H1 (cell line): ENCODE measurements at regions not wholly inside any gene's neighbourhood (a gene's known extent, or its start where the extent isn't known, plus 50 kb on each side); places are given as distances from the start of the nearest gene placed in this dataset.
"Not testable (repeated sequence)": the region's sequence is repeated elsewhere in the genome, so short reads cannot be mapped to it uniquely, and the experiment has no call there.

Source experiments
- CTCF ChIA-PET: fragments of 300-600 bp; sonication (Branson Sonifier 250); formaldehyde crosslinking; loops from one replicate; lab custom pipeline; 2021; ENCODE audit not compliant: partially characterized antibody; lab: Charles Lee
- POLR2A ChIA-PET: fragments of 300-600 bp; sonication (Branson Sonifier 250); formaldehyde crosslinking; loops from one replicate; lab custom pipeline; 2021; ENCODE audit warnings: inconsistent platforms; ENCODE audit not compliant: partially characterized antibody; lab: Charles Lee
- DNase-seq, 2 experiments: peaks; one replicate each; pipeline versions ENCODE4 v3.0.0 to v3.0.0-alpha.2; 2010 to 2022; ENCODE audit warnings: low spot score in 2 of 2, low read depth in 1 of 2, mixed read lengths in 1 of 2
- FAIRE-seq: peaks from 2 replicates; lab custom pipeline; 2011; peaks lifted over from hg19 to GRCh38; lab: Jason Lieb, UNC
- H2AFZ ChIP-seq: 2 replicates; pipeline ENCODE4 v1.8.1; 2012; ENCODE audit warnings: low read length, inconsistent platforms
- H2AK5ac ChIP-seq: 2 replicates; pipeline ENCODE4 v1.6.1; 2013; ENCODE audit warnings: low read depth, low read length
- H2BK120ac ChIP-seq: replicated peaks from 2 replicates; pipeline ENCODE3; 2013; ENCODE audit warnings: low read depth, low read length, inconsistent platforms
- H2BK12ac ChIP-seq: 2 replicates; pipeline ENCODE4 v1.6.1; 2013; ENCODE audit warnings: low read depth, low read length
- H2BK15ac ChIP-seq: 2 replicates; pipeline ENCODE4 v1.6.1; 2013; ENCODE audit warnings: low read length
- H2BK20ac ChIP-seq: 2 replicates; pipeline ENCODE4 v1.6.1; 2013; ENCODE audit warnings: low read length
- H2BK5ac ChIP-seq: 2 replicates; pipeline ENCODE4 v1.6.1; 2013; ENCODE audit warnings: low read depth, low read length
- H3K14ac ChIP-seq: 2 replicates; pipeline ENCODE4 v1.6.1; 2013; ENCODE audit warnings: inconsistent platforms; ENCODE audit not compliant: insufficient read length
- H3K18ac ChIP-seq: 2 replicates; pipeline ENCODE4 v1.6.1; 2013; ENCODE audit warnings: low read length; ENCODE audit errors: extremely low read depth
- H3K23ac ChIP-seq: 2 replicates; pipeline ENCODE4 v1.6.1; 2013; ENCODE audit warnings: inconsistent platforms; ENCODE audit not compliant: insufficient read length
- H3K23me2 ChIP-seq: 2 replicates; pipeline ENCODE4 v1.6.1; 2013; ENCODE audit warnings: low read depth, low read length
- H3K27ac ChIP-seq: 2 replicates; pipeline ENCODE4 v1.6.1; 2011; ENCODE audit warnings: low read depth, low read length, inconsistent platforms
- H3K27me3 ChIP-seq, 4 experiments: replicated peaks in 1 of 4; 1 replicate in 1 of 4; 2 replicates in 3 of 4; pipeline versions ENCODE4 v1.6.1 to v1.8.1; 2011 to 2013; ENCODE audit warnings: low read length in 3 of 4, mild to moderate bottlenecking in 3 of 4, inconsistent platforms in 2 of 4, mixed read lengths in 2 of 4, moderate library complexity in 1 of 4; ENCODE audit not compliant: control insufficient read depth in 3 of 4, insufficient read depth in 3 of 4; ENCODE audit errors: extremely low read depth in 1 of 4
- H3K36me3 ChIP-seq, 4 experiments: 2 replicates each; pipeline versions ENCODE4 v1.6.1 to v1.8.1; 2011 to 2013; ENCODE audit warnings: mild to moderate bottlenecking in 4 of 4, low read length in 3 of 4, moderate library complexity in 2 of 4, control low read depth in 1 of 4, inconsistent platforms in 1 of 4; ENCODE audit not compliant: insufficient read depth in 4 of 4, control insufficient read depth in 2 of 4
- H3K4ac ChIP-seq: replicated peaks from 2 replicates; pipeline ENCODE3; 2013; ENCODE audit warnings: low read length, low read depth, mixed read lengths, inconsistent platforms; ENCODE audit not compliant: insufficient read length
- H3K4me1 ChIP-seq, 4 experiments: replicated peaks in 1 of 4; 1 replicate in 1 of 4; 2 replicates in 3 of 4; pipeline versions ENCODE4 v1.6.1 to v1.8.1; 2011 to 2013; ENCODE audit warnings: low read length in 3 of 4, inconsistent platforms in 2 of 4, mixed read lengths in 1 of 4; ENCODE audit not compliant: insufficient read depth in 4 of 4, control insufficient read depth in 3 of 4
- H3K4me2 ChIP-seq, 2 experiments: 2 replicates each; pipeline versions ENCODE4 v1.6.1 to v1.8.1; 2011 to 2013; ENCODE audit warnings: low read depth in 2 of 2, low read length in 2 of 2, control low read depth in 1 of 2, inconsistent platforms in 1 of 2, mild to moderate bottlenecking in 1 of 2; ENCODE audit not compliant: insufficient read depth in 1 of 2
- H3K4me3 ChIP-seq, 4 experiments: fragments of 200-600, 300-600 bp in 1 of 4; sonication (generic), shearing (Covaris generic), sonication (Bioruptor Twin) in 1 of 4; 2 replicates each; pipeline versions ENCODE4 v1.5.1 to v1.8.1; 2011 to 2016; ENCODE audit warnings: low read length in 4 of 4, low read depth in 3 of 4, control low read depth in 2 of 4, inconsistent platforms in 2 of 4, mild to moderate bottlenecking in 2 of 4, mixed read lengths in 1 of 4, moderate library complexity in 1 of 4; ENCODE audit not compliant: insufficient read depth in 2 of 4; ENCODE audit errors: extremely low read depth in 1 of 4
- H3K56ac ChIP-seq: replicated peaks from 2 replicates; pipeline ENCODE3; 2013; ENCODE audit warnings: low read depth, mild to moderate bottlenecking, mixed read lengths, low read length, inconsistent platforms; ENCODE audit not compliant: insufficient read length
- H3K79me1 ChIP-seq: 2 replicates; pipeline ENCODE4 v1.6.1; 2013; ENCODE audit warnings: low read depth, low read length, control low read depth
- H3K79me2 ChIP-seq, 2 experiments: 2 replicates each; pipeline versions ENCODE4 v1.6.1 to v1.8.1; 2012 to 2013; ENCODE audit warnings: low read length in 2 of 2, mild to moderate bottlenecking in 2 of 2, inconsistent platforms in 1 of 2; ENCODE audit not compliant: insufficient read depth in 2 of 2, control insufficient read depth in 1 of 2
- H3K9ac ChIP-seq, 4 experiments: replicated peaks in 1 of 4; 1 replicate in 1 of 4; 2 replicates in 3 of 4; pipeline versions ENCODE4 v1.6.1 to v1.8.1; 2011 to 2013; ENCODE audit warnings: low read depth in 3 of 4, low read length in 3 of 4, control low read depth in 2 of 4, mild to moderate bottlenecking in 2 of 4, moderate library complexity in 2 of 4, inconsistent platforms in 1 of 4; ENCODE audit errors: extremely low read depth in 1 of 4
- H3K9me3 ChIP-seq, 2 experiments: 2 replicates each; pipeline versions ENCODE4 v1.6.1 to v1.8.1; 2012 to 2013; ENCODE audit warnings: mild to moderate bottlenecking in 2 of 2, moderate library complexity in 2 of 2, control low read depth in 1 of 2, inconsistent platforms in 1 of 2, low read depth in 1 of 2, low read length in 1 of 2, mixed read lengths in 1 of 2; ENCODE audit not compliant: insufficient read depth in 2 of 2
- H4K20me1 ChIP-seq, 2 experiments: replicated peaks in 1 of 2; 2 replicates each; pipeline versions ENCODE3 to v1.8.1; 2011 to 2013; ENCODE audit warnings: inconsistent platforms in 2 of 2, low read length in 2 of 2, mild to moderate bottlenecking in 1 of 2; ENCODE audit not compliant: insufficient read depth in 2 of 2, control insufficient read depth in 1 of 2
- H4K5ac ChIP-seq: 2 replicates; pipeline ENCODE4 v1.6.1; 2013; ENCODE audit warnings: low read length, low read depth, mixed read lengths, inconsistent platforms; ENCODE audit not compliant: insufficient read length
- H4K8ac ChIP-seq: 2 replicates; pipeline ENCODE4 v1.8.0; 2013; ENCODE audit warnings: mild to moderate bottlenecking, moderate library complexity, low read length, inconsistent platforms; ENCODE audit not compliant: insufficient read depth; ENCODE audit errors: extremely low read depth
- H4K91ac ChIP-seq: replicated peaks from 2 replicates; pipeline ENCODE3; 2013; ENCODE audit warnings: low read length, mixed read lengths, inconsistent platforms; ENCODE audit not compliant: insufficient read length
- WGBS, 2 experiments: shearing (Covaris generic) in 1 of 2; methylation state at CpG; one replicate each; pipeline versions ENCODE4 v1.1.6 to v1.1.7; 2013 to 2015; ENCODE audit warnings: low lambda C conversion rate in 2 of 2, mixed read lengths in 2 of 2, inconsistent platforms in 1 of 2, low coverage in 1 of 2, missing lambda C conversion rate in 1 of 2; ENCODE audit not compliant: insufficient replicate concordance in 2 of 2, insufficient coverage in 1 of 2, insufficient read length in 1 of 2; ENCODE audit errors: extremely low coverage in 1 of 2, missing lambda C conversion rate in 1 of 2; 5-methylcytosine and 5-hydroxymethylcytosine counted together

DNA sequence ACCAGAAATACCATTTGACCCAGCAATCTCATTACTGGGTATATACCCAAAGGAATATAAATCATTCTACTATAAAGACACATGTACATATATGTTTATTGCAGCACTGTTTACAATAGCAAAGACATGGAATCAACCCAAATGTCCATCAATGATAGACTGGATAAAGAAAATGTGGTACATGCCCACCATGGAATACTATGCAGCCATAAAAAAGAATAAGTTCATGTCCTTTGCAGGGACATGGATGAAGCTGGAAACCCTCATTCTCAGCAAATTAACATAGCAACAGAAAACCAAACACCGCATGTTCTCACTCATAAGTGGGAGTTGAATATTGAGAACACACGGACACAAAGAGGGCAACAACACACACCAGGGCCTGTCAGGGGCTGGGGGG is 193.6 kb upstream of the SLC7A11 start:
- H3K79me2 ChIP-seq, H3K4me1 ChIP-seq, H2BK12ac ChIP-seq, H3K18ac ChIP-seq, H3K9me3 ChIP-seq, H2AK5ac ChIP-seq, H2BK15ac ChIP-seq, H3K4me2 ChIP-seq, H3K9ac ChIP-seq, H3K27ac ChIP-seq, H3K23me2 ChIP-seq, H3K36me3 ChIP-seq, CTCF ChIA-PET, FAIRE-seq, H3K56ac ChIP-seq, H2BK120ac ChIP-seq, H3K23ac ChIP-seq, POLR2A ChIA-PET, H2AFZ ChIP-seq, H3K4me3 ChIP-seq, H3K14ac ChIP-seq, H3K4ac ChIP-seq, H4K8ac ChIP-seq, DNase-seq, H4K20me1 ChIP-seq, H4K91ac ChIP-seq, H3K27me3 ChIP-seq, H2BK20ac ChIP-seq, H3K79me1 ChIP-seq, H4K5ac ChIP-seq, H2BK5ac ChIP-seq: not testable (repeated sequence)
- WGBS, 2 experiments, result 86% methylated on average over 2 of the region's 2 CpGs; no CpG with 5 or more reads in 1 of the 2 experiments

DNA sequence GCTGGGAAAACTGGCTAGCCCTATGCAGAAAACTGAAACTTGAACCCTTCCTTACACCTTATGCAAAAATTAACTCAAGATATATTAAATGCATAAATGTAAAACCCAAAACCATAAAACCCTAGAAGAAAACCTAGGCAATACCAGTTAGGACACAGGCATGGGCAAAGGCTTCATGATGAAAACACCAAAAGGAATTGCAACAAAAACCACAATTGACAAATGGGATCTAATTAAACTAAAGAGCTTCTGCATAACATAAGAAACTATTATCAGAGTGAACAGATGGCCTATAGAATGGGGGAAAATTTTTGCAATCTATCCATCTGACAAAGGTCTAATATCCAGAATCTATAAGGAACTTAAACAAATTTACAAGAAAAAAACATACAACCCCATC is 192.9 kb upstream of the SLC7A11 start:
- H3K4me2 ChIP-seq, H4K91ac ChIP-seq, H3K18ac ChIP-seq, H3K36me3 ChIP-seq, H3K4me3 ChIP-seq, H2BK120ac ChIP-seq, H2BK12ac ChIP-seq, DNase-seq, H2BK5ac ChIP-seq, H4K8ac ChIP-seq, H3K23me2 ChIP-seq, H3K14ac ChIP-seq, H3K9me3 ChIP-seq, H2AK5ac ChIP-seq, H3K79me2 ChIP-seq, H4K5ac ChIP-seq, H2BK20ac ChIP-seq, CTCF ChIA-PET, H3K79me1 ChIP-seq, H3K9ac ChIP-seq, H3K27me3 ChIP-seq, H4K20me1 ChIP-seq, POLR2A ChIA-PET, H3K23ac ChIP-seq, H2BK15ac ChIP-seq, H3K27ac ChIP-seq, H3K4me1 ChIP-seq, H3K56ac ChIP-seq, H2AFZ ChIP-seq, FAIRE-seq, H3K4ac ChIP-seq: not testable (repeated sequence)
